ENCODE measurements at regions not wholly inside any gene's neighbourhood (a gene's known extent, or its start where the extent isn't known, plus 50 kb on each side); places are given as distances from the start of the nearest gene placed in this dataset.

- no peak for TF ChIP-seq EZH2 (IDR thresholded peaks at IDR 0.05; ENCODE audit: borderline replicate concordance, low read depth, low read length, poor library complexity, severe bottlenecking)
- TF ChIP-seq CTCF (conservative IDR thresholded peaks at IDR 0.05; ENCODE audit: low read depth, low read length) = no peak
Observed at GRCh38 chr3:7982126-7982525, 519.5 kb upstream of the LMCD1 start.

Data from A673 (cell line).